ENCODE measurements at regions not wholly inside any gene's neighbourhood (a gene's known extent, or its start where the extent isn't known, plus 50 kb on each side); places are given as distances from the start of the nearest gene placed in this dataset.

- no peak for FAIRE-seq
- DNase-seq (ENCODE audit: insufficient read length, low spot score), result no peak
These were observed 166.8 kb downstream of the NR4A2 start for GRCh38 chr2:156165742-156166141.

DNA sequence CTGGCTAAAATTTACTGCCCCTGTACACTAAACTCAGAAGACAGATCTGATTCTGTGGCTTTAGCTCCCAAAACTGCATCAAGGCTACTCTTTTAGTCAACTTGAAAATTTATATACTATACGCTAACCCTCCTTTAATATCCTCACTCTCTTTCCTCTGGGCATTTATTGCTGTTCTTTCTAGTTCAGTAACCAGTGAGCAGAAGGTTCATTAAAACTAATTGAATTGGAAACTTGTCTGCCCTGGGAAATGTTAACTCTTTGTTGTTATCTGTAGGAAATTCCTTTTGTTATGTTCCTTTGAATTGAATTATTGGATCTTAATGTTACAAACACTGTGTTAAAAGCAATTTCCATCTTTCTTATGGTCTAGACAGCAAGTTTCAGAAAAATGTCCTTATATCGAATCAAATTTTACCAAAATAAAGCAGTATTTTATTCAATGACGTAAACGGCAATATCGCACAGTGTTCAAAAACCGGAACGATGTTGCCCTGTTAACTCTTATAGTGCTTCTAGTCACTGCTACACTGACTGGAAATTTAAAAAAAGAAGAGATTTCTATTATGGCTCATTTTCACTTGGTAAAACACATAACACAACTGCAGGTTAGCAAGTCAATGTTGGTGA, 168.3 kb downstream of the NR4A2 start:
- FAIRE-seq (no peak), DNase-seq (ENCODE audit: insufficient read length, low spot score) (no peak)

GRCh38 chr2:156158808-156159207, 173.7 kb downstream of the NR4A2 start:
- DNase-seq (ENCODE audit: insufficient read length, low spot score) (no peak), FAIRE-seq (no peak)

- no peak for DNase-seq (ENCODE audit: insufficient read length, low spot score)
- FAIRE-seq, result no peak
These were observed 174.9 kb downstream of the NR4A2 start for GRCh38 chr2:156157670-156158069.

DNA sequence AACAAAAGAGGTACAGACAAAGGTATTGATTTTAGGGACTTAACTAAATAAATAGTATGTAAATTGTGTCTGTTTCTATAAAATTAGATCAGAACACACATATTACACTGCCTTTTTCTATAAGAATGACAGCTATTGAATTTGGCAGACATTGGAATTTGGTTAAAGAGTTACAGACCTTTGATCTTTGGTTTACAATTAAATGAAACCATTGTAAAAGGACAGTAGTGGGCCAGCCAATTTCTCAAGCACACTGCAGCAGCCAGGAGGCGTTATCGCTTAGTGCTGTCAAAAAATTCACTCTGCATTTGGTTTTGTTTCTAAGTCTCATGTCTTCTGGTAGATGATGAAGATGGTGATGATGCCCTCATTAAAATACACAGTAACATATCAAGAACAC, 175.9 kb downstream of the NR4A2 start:
- no peak for FAIRE-seq

GRCh38 chr2:156155319-156155718, 177.2 kb downstream of the NR4A2 start:
- FAIRE-seq, result no peak

More for the DNA sequence above, 175.9 kb downstream of the NR4A2 start:
- no peak for DNase-seq (ENCODE audit: insufficient read length, low spot score)

DNA sequence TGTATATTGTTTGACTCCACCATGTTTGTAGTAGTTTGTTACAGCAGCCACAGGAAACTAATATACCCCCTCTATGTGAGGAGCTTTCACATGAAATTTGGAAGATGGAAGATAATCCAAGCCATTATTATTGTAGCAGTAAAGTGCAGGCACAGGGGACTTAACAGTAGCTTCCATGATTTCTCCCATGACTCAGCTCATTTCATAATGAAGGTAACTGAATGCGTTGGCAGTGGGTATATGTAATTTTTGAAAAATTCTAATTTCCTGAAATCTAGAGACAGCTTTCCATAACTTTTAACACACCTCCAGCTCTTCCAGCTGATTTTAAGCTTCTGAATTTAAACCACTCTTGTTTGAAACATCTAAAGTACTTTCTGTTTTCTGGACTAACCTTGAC, 181.2 kb downstream of the NR4A2 start:
- DNase-seq (ENCODE audit: insufficient read length, low spot score), result no peak
- FAIRE-seq, result no peak

More at GRCh38 chr2:156155319-156155718, 177.2 kb downstream of the NR4A2 start:
- no peak for DNase-seq (ENCODE audit: insufficient read length, low spot score)

DNA sequence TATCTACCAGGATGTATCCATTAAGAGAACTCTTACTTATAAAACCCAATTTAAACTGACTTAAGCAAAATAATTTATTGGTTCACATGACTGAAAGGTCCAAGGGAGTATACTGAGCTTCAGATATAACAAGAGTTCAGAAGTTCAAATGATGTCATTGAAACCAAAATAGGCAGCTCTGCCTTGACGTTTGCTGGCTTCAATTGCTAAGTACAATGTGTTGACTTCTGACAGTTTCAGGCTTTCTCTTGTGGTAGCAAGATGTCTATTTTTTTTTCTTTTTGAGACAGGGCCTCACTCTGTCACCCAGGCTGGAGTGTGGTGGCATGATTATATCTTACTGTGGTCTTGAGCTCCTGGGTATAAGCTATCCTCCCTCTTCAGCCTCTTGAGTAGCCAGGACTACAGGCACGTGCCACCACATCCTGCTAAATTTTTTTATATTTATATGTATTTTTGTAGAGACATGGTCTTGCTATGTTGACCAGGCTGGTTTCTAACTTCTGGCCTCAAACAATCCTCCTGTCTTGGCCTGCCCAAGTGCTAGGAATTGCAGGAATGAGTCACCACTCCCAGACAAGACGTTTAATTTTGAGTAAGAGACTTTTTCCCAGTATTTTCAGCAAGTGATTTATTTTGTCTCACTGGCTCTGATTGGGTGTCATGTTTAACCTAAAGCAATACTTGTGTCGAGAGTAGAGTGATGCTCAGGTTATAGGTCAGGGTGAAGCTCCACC, 184.8 kb downstream of the NR4A2 start:
- FAIRE-seq, result no peak
- no peak for DNase-seq (ENCODE audit: insufficient read length, low spot score)

DNA sequence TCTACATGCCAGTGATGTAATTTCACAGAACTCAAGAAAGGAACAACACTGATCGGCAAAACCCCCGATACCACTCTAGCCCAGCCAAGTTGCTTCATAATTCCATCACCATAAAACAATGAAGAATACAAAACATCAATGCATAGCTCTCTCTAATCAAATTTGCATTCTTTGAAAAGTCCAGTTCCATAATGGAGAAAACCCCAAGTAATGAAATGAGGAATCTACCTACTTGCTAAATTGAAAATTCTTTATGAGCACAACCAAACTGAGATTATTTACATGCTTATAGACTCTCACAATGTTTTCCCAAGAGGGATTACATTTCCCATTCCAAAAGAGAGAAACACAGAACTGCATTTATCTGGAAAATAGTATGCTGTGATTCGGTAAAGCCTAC, 186.5 kb downstream of the NR4A2 start:
- FAIRE-seq (no peak), DNase-seq (ENCODE audit: insufficient read length, low spot score) (no peak)

DNA sequence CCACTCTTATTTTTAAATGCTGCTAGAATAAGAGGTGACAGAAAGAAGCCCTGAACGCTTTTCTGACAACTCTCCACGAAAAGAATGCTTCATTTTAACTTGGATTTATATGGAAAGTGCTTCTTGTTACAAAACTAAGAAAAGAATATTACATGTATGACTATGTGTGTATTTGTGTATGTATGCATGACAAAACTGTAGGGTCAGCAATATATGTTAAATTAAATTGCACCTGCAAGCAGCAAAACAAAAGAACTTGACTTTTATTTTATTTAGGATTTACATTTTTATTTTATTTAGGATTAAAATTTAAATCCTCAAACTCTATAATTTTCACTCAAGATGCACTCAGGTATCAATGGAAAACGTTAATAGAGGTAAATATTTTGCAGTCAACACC, 187.1 kb downstream of the NR4A2 start:
- FAIRE-seq (no peak), DNase-seq (ENCODE audit: insufficient read length, low spot score) (no peak)

DNA sequence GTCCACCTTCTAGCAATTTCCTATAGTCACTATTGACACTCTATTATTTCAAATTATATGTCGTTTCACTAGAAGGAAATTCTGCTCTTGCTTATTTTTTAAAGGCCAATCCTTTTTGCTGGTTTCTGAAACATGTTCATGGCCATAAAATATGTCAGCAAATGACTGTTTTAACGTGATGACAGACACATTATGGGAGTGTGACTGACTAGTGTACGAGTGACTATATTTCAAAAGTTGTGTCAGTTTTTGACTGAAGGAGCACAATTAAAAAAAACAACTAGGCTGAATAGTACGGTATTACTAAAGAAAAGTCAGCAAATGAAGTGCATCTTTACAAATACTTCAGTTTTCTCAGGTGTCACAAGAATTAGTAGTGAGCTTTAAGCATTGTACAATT, 196.0 kb downstream of the NR4A2 start:
- no peak for FAIRE-seq

DNA sequence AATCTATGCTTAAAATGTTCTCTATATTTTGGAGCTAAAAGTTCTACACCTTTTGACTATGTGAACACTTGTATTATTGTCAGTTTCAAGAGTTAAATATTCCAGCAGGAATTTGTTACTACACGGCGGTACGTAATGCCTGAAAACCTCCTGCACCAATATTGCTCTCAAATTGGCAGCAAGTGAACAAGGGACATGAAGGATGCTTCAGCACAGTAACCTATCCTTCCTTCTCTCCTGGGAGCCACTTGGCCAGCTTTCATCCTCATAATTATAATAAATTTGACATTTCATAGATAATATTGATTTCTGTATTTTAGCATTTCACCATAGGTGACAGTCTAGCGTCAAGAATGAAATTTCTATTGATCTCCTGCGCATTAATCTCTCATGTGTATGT, 197.6 kb downstream of the NR4A2 start:
- no peak for FAIRE-seq

More for the DNA sequence above, 196.0 kb downstream of the NR4A2 start:
- DNase-seq (ENCODE audit: insufficient read length, low spot score), result no peak

DNA sequence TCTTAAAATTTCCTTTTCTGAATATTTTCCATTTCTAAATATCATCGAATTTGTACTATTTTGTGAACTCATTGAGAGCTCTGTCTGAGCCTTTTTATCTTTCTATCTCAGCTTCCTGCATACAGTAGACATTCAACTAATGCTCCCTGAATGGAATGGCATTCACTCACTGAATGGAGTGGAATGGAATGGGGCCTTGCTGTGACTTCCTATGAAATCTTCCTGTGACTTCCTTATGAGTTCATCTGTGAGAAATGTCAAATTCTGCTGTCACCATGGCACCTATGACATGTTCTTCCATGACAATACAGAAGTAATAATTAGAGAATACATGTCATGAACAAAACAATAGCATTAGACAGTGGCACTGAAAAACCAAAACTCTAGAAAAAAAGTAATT, 199.6 kb downstream of the NR4A2 start:
- FAIRE-seq (no peak), DNase-seq (ENCODE audit: insufficient read length, low spot score) (no peak)

More for the DNA sequence above, 197.6 kb downstream of the NR4A2 start:
- DNase-seq (ENCODE audit: insufficient read length, low spot score), result no peak

DNA sequence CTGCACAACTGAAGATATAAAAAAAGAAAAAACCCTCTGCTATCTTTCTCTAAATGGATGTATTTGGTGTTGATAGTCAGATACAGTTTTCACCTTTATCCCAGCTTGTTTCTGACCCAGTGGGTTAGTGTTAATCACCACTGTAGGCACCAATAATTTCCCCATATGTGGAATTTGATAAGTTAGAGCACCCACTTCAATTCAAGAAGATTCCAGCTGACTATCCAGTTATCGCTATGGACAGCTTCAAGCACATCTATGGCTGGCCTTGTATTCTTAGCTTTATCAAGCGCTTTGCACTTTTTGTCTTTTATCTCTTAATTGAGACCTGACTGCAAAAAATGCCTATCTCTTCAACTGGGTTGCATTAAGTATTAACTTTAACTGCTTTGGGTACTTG, 200.4 kb downstream of the NR4A2 start:
- FAIRE-seq (no peak), DNase-seq (ENCODE audit: insufficient read length, low spot score) (no peak)

GRCh38 chr2:156129227-156129626, 203.3 kb downstream of the NR4A2 start:
- no peak for DNase-seq (ENCODE audit: insufficient read length, low spot score)
- no peak for FAIRE-seq

- no peak for FAIRE-seq
- no peak for DNase-seq (ENCODE audit: insufficient read length, low spot score)
These were observed 207.5 kb downstream of the NR4A2 start for GRCh38 chr2:156125018-156125417.

- no peak for FAIRE-seq
- no peak for DNase-seq (ENCODE audit: insufficient read length, low spot score)
These were observed 208.1 kb downstream of the NR4A2 start for GRCh38 chr2:156124458-156124857.

GRCh38 chr2:156118753-156119416, 213.6 kb downstream of the NR4A2 start:
- FAIRE-seq (no peak), DNase-seq (ENCODE audit: insufficient read length, low spot score) (no peak)

DNA sequence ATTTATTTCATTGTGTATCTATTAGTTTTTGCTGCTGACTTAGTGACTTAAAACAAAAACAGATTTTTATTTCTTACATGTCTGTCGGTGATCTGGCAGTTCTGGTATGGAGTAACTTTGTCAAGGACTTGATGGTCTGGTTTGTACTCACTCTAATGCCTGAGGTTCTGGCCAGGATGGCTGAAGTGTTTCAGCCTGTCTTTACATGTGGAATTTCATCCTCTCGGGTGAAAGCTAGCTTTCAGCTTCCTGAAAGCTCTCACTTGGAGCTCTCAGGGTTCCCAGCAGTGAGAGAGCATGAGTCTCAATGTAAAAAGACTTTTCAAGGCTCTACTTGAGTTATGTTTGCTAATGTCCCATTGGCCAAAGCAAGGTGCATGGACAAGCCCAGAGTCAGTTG, 216.4 kb downstream of the NR4A2 start:
- DNase-seq (ENCODE audit: insufficient read length, low spot score) (no peak), FAIRE-seq (no peak)

DNA sequence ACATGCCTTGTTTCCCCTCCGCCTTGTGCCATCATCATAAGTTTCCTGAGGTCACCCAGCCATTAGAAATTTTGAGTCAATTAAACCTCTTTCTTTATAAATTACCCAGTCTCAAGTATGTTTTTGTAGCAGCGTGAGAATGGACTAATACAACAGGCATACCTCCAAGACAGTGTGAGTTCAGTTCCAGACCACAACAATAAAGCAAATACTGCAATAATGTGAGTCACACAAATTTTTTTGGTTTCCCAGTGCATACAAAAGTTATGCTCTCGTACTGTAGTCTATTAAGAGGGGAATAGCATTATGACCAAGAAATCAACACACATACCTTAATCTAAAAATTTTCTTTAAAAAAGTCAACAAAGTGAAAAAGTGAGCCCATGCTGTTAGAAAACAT, 217.2 kb downstream of the NR4A2 start:
- FAIRE-seq (no peak), DNase-seq (ENCODE audit: insufficient read length, low spot score) (no peak)

GRCh38 chr2:156112323-156112722, 220.2 kb downstream of the NR4A2 start:
- FAIRE-seq (no peak), DNase-seq (ENCODE audit: insufficient read length, low spot score) (no peak)

- FAIRE-seq, result no peak
- no peak for DNase-seq (ENCODE audit: insufficient read length, low spot score)
These were observed 221.6 kb downstream of the NR4A2 start for GRCh38 chr2:156110890-156111289.
